ENCODE measurements at regions not wholly inside any gene's neighbourhood (a gene's known extent, or its start where the extent isn't known, plus 50 kb on each side); places are given as distances from the start of the nearest gene placed in this dataset.
"Not testable (repeated sequence)": the region's sequence is repeated elsewhere in the genome, so short reads cannot be mapped to it uniquely, and the experiment has no call there.

- in situ Hi-C loops (cut with HindIII; ENCODE audit: low pct_unique_long_range_greater_than_20kb, low sequenced_read_pairs); DNase-seq (ENCODE audit: low read depth, low spot score): not testable (repeated sequence)
Measured at GRCh38 chr5:121106721-121107690, 642.9 kb downstream of the PRR16 start.

DNA sequence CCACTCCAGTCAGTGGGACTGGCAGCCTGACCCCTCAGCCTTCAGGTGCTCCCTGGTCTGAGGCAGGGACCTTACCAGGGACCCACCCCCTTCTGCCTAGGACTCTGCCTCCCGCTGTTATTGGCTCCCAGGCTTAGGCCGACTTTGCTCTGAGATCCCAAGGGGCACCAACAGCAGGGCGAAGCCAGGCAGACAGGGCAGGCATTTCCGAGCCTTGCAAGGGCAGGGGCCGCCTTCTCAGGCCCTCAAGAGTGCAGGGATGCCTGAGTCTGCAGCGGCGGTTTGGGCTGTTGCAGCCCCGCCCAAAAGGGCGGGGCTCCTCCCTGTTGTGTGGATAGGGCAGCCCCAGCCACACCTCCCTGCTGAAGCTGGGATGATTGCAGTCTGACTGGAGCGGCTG is 644.6 kb downstream of the PRR16 start:
- in situ Hi-C loops (cut with HindIII; ENCODE audit: low pct_unique_long_range_greater_than_20kb, low sequenced_read_pairs): no loop called here
- no peak for DNase-seq (ENCODE audit: low read depth, low spot score)

- in situ Hi-C loops (cut with HindIII; ENCODE audit: low pct_unique_long_range_greater_than_20kb, low sequenced_read_pairs): no loop called here
- no peak for DNase-seq (ENCODE audit: low read depth, low spot score)
Measured at GRCh38 chr5:121109817-121110216, 645.7 kb downstream of the PRR16 start.

DNA sequence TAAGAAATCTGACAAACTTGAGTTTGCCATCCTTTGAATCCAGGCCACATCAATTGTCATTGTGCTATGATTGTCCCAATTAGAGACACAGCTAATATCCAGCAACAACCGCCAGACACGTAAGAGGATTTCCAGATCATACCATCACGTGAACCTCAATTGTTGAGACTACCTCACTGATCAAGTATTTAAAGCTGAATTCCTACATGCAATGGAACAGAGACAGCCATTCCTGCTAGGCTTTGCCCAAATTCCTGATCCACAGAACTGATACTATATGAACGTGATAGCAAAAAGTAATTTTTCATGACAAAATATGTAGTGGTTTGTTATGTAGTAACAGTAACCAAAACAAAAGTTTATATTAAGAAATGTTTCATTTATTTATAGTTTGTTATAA is 657.7 kb downstream of the PRR16 start:
- in situ Hi-C loops (cut with HindIII; ENCODE audit: low pct_unique_long_range_greater_than_20kb, low sequenced_read_pairs): no loop called here
- no peak for DNase-seq (ENCODE audit: low read depth, low spot score)

DNA sequence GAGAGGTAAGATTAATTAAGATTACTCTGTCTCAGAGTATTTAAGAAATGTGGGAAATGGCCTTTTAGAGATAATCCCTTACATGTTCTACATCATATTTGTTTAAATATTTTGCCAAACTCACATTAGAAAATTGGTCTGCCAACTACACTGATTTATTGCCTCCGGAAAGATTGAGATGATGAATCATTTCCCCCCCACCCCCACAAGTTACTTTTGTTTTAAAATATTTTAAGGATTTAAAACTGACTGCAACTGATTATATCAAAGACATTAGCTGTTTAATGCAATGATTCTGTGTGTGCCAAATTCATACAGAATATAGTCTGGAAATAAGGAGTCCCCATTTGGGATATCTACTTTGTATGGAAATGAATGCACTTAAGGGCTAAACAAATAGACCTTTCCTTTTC is 674.4 kb downstream of the PRR16 start:
- DNase-seq (ENCODE audit: low read depth, low spot score): no peak
- in situ Hi-C loops (cut with HindIII; ENCODE audit: low pct_unique_long_range_greater_than_20kb, low sequenced_read_pairs): no loop called here

- no peak for DNase-seq (ENCODE audit: low read depth, low spot score)
- in situ Hi-C loops (cut with HindIII; ENCODE audit: low pct_unique_long_range_greater_than_20kb, low sequenced_read_pairs): no loop called here
Measured at GRCh38 chr5:121138952-121139351, 674.9 kb downstream of the PRR16 start.

DNA sequence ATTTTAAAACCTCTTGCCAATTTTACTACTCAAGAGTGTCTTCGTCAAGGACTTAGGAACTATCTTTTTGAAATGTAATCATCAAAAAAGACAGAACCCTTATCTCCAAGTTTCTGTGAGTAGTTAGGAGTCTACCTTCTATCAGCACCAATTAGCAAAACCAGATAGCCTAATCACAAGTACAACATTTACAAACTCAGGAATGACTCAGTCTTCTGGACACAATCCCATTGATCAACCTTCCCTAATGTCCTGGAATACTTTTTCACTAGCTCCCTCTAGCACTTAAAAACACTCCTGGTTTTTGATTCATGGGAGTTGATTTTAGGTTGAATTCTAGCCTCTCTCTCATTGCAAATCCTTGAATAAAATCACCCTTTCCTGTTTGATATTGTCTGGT is 680.7 kb downstream of the PRR16 start:
- DNase-seq (ENCODE audit: low read depth, low spot score): peak; percentile 33
- in situ Hi-C loops (cut with HindIII; ENCODE audit: low pct_unique_long_range_greater_than_20kb, low sequenced_read_pairs): no loop called here

DNA sequence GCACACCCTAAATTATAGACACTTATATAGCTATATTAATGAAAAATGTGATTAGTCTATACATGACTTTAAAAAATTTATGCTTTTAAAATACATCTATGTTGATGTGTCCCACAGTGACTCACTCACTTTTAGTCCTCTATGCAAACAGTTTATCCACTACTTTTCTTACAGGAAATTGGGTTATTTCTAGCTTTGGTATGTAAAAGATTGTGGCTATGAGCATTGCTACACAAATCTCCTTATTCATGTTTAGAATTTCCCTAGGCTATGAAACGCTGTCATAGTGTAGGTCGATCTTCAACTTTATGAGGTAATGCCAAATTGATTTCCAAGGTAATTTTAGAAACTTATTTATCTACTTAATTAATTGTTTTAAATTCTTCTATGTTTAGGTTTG is 687.4 kb downstream of the PRR16 start:
- DNase-seq (ENCODE audit: low read depth, low spot score): no peak
- in situ Hi-C loops (cut with HindIII; ENCODE audit: low pct_unique_long_range_greater_than_20kb, low sequenced_read_pairs): no loop called here

GRCh38 chr5:121152411-121152810 is 688.3 kb downstream of the PRR16 start:
- in situ Hi-C loops (cut with HindIII; ENCODE audit: low pct_unique_long_range_greater_than_20kb, low sequenced_read_pairs): no loop called here

DNA sequence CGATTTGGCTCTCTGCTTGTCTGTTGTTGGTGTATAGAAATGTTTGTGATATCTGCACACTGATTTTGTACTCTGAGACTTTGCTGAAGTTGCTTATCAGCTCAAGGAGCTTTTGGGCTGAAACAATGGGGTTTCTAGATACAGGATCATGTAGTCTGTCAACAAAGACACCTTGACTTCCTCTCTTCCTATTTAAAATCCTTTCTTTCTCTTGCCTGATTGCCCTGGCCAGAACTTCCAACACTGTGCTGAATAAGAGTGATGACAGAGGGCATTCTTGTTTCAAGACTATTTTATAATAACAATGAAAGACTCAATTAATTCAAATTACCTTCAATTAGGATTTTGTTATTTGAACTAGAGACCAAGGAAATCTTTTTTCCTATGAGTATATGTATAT is 692.5 kb downstream of the PRR16 start:
- in situ Hi-C loops (cut with HindIII; ENCODE audit: low pct_unique_long_range_greater_than_20kb, low sequenced_read_pairs): no loop called here

More at GRCh38 chr5:121152411-121152810, 688.3 kb downstream of the PRR16 start:
- DNase-seq (ENCODE audit: low read depth, low spot score): no peak

DNA sequence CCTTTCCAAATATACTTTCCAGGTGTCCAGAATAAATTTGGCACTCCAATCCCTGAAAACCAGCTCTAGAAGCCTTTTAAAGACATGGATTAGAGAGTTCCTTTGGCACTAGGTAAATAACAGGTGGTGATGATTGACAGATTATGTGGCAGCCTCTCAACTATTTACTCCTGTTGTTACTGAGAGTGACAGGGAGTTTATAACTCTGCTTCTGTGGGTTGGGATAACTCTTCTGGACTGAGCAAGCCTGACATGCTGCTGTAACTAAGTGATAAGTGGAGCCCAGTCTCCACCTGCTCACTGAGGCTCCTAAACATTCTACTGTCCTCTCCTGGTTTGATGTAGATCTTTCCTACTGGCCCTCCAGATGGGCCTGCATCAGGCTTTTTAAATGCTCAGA is 693.2 kb upstream of the FTMT start:
- in situ Hi-C loops (cut with HindIII; ENCODE audit: low pct_unique_long_range_greater_than_20kb, low sequenced_read_pairs): no loop called here
- no peak for DNase-seq (ENCODE audit: low read depth, low spot score)

More for the DNA sequence above, 692.5 kb downstream of the PRR16 start:
- no peak for DNase-seq (ENCODE audit: low read depth, low spot score)

GRCh38 chr5:121160591-121160990 is 691.1 kb upstream of the FTMT start:
- in situ Hi-C loops (cut with HindIII; ENCODE audit: low pct_unique_long_range_greater_than_20kb, low sequenced_read_pairs): no loop called here
- no peak for DNase-seq (ENCODE audit: low read depth, low spot score)

GRCh38 chr5:121164632-121165031 is 687.0 kb upstream of the FTMT start:
- in situ Hi-C loops (cut with HindIII; ENCODE audit: low pct_unique_long_range_greater_than_20kb, low sequenced_read_pairs): no loop called here
- DNase-seq (ENCODE audit: low read depth, low spot score): no peak

- no peak for DNase-seq (ENCODE audit: low read depth, low spot score)
- in situ Hi-C loops (cut with HindIII; ENCODE audit: low pct_unique_long_range_greater_than_20kb, low sequenced_read_pairs): no loop called here
Measured at GRCh38 chr5:121171361-121171760, 680.3 kb upstream of the FTMT start.

DNA sequence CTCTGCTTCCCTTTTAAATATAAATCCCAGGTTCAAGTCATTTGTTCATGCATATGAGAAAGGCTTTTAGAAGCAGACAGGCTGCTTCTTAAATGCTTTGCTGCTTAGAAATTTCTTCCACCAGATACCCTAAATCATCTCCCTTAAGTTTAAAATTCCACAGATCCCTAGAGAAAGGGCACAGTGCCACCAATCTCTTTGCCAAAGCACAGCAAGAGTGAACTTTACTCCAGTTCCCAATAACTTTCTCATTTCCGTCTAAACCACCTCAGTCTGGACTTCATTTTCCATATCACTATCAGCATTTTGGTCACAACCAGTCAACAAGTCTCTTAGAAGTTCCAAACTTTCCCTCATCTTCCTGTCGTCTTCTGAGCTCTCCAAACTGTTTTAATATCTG is 679.8 kb upstream of the FTMT start:
- in situ Hi-C loops (cut with HindIII; ENCODE audit: low pct_unique_long_range_greater_than_20kb, low sequenced_read_pairs): no loop called here
- no peak for DNase-seq (ENCODE audit: low read depth, low spot score)

GRCh38 chr5:121174351-121174750 is 677.3 kb upstream of the FTMT start:
- in situ Hi-C loops (cut with HindIII; ENCODE audit: low pct_unique_long_range_greater_than_20kb, low sequenced_read_pairs): no loop called here
- no peak for DNase-seq (ENCODE audit: low read depth, low spot score)

- in situ Hi-C loops (cut with HindIII; ENCODE audit: low pct_unique_long_range_greater_than_20kb, low sequenced_read_pairs): no loop called here
- no peak for DNase-seq (ENCODE audit: low read depth, low spot score)
Measured at GRCh38 chr5:121175986-121176385, 675.7 kb upstream of the FTMT start.

DNA sequence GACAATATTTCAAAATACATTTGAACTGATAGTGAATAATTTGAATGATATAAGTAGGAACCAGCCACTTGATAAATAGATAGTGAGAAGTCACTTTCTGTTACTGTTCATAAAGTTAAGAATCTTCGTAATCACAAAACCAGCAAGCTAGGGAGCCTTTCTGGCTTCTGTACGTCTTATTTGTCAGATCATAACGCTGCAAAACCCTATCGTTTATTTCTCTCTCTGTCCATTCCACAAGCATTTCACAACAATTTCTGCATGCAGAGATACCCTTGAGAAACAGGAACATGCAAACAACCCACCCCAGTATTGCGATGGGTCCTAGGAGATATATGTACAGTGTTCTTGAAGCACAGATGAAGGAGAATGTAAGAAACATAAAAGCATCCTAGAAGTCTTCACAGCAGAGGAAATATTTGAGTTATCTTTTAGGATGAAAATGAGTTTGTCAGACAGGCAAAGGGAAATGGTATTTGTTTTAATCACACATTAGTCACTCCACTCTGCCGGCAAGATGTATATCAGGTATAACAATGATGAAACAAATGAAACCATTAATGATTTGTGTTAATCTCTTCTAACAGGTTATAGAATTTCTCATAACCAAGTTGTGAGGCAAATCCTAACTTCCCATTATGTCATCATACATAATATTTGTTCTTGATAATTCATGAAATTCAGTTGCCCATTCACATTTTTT is 668.7 kb upstream of the FTMT start:
- no peak for DNase-seq (ENCODE audit: low read depth, low spot score)
- in situ Hi-C loops (cut with HindIII; ENCODE audit: low pct_unique_long_range_greater_than_20kb, low sequenced_read_pairs): no loop called here

DNA sequence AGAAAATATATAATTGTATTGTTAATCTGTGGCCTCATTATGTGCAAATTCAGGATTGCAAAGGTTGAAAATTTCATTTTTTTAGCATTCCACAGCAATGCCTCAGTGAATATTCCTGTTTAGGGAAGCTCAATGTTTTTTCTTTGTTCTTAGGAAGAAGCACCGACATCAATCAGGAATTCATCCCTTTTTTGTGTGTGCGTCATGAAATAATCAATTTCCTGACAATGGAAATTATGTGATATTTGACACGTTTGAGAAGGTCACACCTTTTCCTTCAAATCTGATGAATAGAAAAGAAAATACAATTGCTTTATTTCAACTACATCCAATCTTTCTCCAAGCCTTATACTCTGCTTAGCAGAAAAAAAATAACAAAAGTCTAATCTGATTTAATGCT is 662.8 kb upstream of the FTMT start:
- in situ Hi-C loops (cut with HindIII; ENCODE audit: low pct_unique_long_range_greater_than_20kb, low sequenced_read_pairs): no loop called here
- DNase-seq (ENCODE audit: low read depth, low spot score): no peak

Data from SK-MEL-5 (cell line).